ENCODE measurements at regions not wholly inside any gene's neighbourhood (a gene's known extent, or its start where the extent isn't known, plus 50 kb on each side); places are given as distances from the start of the nearest gene placed in this dataset.
"Not testable (repeated sequence)": the region's sequence is repeated elsewhere in the genome, so short reads cannot be mapped to it uniquely, and the experiment has no call there.

DNA sequence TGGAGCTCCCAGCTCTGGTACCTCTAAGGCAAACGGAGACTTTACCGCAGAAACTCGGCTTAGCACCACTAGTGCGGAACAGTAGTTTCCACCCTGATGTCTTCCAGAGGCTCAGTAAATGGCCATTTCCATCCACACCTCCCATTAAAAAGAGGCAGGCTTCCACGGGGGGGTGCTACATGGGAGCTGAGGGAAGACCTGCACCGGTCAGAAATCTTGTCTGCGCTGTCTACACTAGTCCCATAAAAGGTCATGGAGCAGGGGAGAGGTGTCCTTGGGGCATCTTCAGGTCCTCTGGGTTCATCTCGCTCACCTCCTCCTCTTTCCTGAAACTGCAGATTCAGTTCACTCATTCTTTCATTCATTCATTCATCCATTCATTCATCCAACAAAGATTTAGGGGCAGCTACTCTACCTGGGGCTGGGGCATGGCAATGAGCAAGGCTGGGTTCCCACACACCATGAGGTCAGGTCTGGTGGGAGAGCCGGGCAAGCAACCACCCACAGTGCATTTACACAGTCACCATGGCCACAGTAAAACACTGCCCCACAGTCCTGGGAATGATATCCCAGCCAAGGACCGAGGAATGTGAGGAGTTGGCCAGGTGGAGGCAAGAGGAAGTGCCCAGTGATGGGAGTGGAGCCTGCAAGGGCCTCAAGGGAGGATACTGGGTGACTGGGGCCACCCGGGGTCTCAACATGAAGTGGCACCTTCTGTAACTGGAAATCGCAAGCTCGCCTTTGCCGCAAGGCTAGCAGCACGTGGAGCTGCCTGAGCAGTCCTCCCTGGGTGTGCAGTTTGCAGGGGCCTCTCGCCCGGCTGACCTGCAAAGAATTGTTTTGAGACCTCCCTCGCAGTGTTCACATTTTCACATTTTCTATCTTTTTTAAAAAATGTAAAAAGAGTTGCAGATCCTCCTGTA is 180.2 kb upstream of the RAB6C start:
- DNase-seq, result no peak

DNA sequence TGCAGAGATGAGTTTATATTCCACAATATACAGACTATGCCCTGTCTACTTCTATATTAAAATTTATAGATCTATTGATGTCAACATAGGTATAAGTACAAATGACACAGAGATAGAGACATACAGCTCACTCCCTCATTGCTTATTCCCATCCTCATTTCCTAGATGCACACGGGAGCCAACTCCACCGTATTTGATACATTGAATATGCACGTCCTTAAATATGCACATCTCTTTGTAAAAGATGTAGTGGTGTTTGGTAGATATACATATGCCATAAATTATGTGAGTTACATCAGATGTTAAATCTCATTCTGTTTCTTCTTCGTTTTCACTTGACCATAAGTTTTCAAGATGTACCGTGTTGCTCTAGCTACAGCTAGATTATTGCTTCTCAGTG is 179.2 kb upstream of the RAB6C start:
- DNase-seq, result no peak

DNA sequence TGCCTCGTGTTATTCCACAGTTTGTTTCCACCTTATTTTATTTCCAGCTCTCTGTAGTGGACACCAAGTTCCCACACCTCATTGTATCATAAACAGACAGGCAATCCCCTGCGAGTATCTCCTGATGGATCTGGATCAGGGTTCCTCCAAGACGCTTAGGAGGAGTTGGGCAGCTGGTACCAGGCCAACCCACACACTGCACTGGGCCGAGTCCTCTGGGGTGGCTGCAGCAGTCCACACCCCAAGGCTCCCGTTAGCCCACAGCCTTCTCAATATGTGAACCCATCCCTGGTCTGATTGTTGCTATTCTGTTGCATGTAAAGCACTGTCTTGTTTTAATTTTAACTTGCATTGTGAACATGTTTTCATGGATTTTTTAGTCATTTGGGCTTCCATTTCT is 178.8 kb upstream of the RAB6C start:
- DNase-seq, result no peak

DNA sequence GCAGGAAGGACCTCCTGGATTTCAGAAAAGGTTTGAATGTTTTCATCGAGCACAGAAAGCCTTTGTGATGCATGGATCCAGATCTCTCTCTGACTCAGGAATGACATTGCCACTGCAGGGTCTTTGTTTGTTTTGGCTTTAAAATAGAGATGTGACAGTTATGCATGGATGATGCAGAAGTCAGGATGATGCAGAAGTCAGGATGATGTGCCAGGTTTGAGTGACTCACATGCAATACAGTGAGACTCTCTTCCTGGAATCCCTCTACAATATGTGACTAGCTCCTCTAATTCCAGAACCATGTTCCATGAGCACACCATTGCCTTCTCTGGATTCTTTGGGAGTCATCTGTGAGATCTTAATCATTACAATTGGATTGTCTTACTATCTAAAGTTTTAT is 177.9 kb upstream of the RAB6C start:
- no peak for DNase-seq

DNA sequence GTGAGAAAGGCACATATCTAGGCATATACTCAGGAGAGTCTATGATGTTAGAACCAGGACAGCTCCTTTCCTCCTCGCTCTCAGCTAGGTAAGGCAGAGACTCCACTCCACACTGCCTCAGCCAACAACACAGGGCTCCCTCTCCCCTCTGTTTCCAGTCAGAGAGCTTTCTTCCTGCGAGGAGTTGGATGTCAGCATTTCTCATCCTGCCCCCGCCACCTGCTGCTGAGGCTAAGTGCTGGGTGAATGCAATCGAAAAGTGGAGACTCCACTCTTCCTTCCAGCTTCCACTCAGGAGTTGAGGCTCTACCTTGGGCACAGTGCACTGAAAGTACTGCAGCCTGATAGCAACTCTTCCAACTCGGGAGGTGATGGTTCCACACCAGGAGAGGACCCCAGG is 177.2 kb upstream of the RAB6C start:
- DNase-seq, result no peak

DNA sequence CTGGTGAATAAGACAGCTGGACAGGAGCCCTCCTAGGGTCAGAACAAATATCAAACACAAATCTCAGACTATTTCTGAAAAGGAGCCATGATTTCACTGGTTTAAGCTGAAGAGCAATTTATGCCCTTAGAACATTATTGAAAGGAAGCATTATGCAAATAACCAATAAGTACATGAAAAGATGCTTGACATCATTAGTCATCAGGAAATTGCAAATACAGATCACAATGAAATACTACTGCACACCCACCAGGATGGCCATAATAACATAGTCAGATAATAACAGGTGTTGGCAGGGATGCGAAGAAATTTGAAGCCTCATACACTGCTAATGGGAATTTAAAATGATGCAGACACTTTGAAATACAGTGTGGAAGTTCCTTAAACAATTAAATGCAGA is 176.4 kb upstream of the RAB6C start:
- no peak for DNase-seq

DNA sequence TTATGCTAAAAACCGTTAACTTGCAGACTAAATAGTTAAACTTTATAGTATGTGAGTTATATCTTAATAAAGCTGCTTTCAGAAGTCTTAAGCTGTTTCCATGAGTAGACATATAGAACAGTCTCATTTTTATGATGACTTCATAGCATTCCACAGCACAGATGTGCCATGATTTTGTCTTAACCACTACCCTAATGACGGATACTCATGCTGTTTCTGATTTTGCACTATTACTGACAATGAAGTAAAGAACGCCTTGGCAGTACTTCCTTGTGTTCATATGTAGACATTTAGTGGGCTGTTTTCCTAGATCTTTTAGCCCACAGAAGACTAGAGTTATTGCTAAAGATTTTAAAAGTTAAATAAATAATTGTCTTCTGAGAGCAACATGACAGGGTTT is 175.6 kb upstream of the RAB6C start:
- no peak for DNase-seq

DNA sequence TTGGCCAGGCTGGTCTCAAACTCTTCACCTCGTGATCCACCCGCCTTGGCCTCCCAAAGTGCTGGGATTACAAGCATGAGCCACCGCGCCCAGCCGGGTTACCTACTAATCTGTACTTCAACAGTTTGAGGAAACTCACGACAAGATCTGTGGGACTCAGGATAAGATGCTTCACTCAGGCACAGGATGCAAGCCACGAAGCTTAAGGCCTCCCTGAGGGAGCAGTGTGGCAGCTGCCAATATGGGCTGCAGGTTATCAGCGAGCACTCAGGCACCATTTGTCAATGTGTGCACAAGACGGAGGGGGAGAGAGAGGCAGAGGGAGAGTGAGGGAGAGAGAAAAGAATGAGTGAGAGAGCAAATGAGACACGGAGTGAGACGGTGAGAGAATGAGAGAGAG is 173.6 kb upstream of the RAB6C start:
- no peak for DNase-seq

DNA sequence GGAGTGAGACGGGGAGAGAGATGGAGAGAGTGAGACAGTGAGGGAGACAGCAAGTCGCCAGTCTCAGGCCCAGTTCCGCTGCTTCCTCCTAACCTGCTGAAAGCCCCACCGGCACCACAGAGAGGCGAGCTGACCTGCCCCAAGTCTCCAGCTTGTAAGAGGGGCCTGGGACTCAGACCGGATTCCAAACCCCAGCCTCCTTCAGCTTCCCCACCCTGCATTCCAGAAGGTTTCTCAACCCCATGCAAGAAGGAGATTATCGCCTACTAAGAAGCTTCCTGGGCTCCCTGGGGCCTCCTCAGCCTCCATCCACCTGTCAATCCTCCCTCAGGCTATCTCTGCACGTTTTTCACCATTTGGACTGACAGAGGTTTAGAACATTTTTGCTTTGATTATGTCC is 173.1 kb upstream of the RAB6C start:
- no peak for DNase-seq

DNA sequence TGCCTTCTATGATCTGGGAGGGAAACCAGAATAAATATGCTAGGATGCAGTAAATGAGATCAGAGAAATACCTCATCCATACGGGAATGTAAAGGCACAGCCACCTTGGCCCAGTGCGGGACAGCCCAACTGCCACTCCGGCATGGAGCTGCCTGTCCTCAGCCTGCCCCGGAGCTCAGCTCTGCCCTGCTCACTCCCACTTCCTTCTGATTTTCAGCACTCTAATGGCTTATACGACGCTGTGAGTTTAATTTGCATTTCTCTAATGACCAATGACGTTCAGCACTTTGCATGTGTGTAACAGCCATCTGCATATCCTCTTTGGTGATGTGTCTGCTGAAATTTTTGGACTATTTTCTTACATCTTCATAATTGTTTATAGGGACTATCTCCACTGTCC is 172.5 kb upstream of the RAB6C start:
- no peak for DNase-seq

DNA sequence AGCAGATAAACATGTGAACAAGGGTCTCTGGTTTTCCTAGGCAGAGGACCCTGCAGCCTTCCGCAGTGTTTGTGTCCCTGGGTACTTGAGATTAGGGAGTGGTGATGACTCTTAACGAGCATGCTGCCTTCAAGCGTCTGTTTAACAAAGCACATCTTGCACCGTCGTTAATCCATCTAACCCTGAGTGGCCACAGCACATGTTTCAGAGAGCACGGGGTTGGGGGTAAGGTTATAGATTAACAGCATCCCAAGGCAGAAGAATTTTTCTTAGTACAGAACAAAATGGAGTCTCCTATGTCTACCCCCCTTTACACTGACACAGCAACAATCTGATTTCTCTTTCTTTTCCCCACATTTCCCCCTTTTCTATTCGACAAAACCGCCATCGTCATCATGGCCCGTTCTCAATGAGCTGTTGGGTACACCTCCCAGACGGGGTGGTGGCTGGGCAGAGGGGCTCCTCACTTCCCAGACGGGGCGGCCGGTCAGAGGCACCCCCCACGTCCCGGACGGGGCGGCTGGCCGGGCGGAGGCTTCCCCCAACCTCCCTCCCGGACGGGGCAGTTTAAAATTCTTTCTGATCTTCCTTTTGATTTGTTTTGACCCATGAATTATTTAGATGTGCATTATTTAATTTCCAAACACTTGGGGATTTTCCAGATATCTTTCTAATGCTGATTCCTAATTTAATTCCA is 171.7 kb upstream of the RAB6C start:
- DNase-seq, result not testable (repeated sequence)

DNA sequence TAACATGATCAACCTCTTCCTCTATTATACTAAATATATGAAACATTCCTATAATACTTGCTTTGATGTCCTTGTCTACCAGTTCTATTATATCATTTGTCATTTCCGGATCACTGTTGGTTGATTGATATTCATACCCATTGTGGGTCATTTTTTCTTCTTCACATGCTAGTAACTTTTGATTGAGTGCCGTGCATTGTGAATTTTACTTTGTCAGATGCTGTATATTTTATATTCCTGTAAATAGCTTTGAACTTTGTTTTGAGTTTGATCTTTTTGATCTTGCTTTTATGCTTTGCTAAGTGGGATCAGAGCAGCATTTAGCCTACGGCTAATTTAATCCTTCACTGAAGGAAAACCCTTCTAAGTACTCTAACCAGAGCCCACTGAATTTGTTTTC is 168.9 kb upstream of the RAB6C start:
- DNase-seq, result no peak

DNA sequence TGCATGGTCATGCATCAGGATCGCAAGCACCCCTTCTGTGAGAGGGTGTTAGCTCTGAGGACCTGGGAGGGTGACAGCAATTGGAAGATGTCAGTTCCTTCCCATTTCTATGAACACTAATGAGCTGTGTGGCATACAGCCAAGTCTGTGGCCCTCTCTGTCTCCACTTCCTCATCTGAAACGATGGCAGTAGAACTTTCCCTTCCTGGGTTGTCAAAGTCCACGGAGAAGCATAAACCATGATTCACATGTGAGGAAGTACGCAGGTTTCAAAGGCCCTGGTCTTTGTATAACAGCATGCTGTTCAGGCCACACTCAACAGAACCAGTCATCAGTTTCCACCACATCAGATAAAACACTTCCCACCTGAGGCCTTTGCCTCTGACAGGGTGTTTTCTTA is 167.4 kb upstream of the RAB6C start:
- DNase-seq, result no peak

DNA sequence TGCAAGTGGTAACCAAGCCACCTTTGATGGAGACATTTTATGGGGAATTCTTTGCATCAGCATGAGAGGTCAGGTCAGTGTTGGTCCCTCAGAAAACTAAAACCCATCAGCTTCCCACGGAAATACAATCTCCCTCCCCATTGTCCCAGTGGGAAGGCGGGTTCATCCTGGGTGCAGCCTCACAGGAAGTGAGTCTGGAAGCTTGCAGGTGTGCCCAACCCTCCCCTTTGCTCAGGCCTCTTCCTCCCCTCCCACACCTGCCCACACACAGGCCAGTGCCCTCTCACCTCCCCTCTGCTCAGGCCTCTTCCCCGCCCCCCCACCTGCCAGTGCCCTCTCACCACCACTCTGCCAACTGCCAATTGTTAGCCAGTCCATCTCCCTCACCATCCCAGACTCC is 166.8 kb upstream of the RAB6C start:
- DNase-seq, result no peak

DNA sequence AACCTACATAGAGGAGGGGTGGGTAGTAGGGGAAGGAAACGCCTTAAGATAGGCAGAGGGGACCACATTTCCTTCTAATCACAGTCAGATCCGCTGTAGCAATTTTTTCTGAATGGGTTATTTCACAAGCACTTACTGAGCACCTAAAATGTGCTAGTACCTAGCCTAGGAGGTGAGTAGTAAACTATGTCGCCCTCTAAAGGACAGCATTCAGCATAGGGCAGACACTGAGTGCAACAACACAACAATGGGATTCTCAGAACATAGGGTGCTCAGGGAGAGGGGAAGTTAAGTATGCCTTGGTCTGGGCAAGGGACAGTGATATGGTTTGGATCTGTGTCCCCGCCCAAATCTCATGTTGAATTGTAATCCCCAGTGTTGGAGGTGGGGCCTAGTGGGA is 166.1 kb upstream of the RAB6C start:
- no peak for DNase-seq

DNA sequence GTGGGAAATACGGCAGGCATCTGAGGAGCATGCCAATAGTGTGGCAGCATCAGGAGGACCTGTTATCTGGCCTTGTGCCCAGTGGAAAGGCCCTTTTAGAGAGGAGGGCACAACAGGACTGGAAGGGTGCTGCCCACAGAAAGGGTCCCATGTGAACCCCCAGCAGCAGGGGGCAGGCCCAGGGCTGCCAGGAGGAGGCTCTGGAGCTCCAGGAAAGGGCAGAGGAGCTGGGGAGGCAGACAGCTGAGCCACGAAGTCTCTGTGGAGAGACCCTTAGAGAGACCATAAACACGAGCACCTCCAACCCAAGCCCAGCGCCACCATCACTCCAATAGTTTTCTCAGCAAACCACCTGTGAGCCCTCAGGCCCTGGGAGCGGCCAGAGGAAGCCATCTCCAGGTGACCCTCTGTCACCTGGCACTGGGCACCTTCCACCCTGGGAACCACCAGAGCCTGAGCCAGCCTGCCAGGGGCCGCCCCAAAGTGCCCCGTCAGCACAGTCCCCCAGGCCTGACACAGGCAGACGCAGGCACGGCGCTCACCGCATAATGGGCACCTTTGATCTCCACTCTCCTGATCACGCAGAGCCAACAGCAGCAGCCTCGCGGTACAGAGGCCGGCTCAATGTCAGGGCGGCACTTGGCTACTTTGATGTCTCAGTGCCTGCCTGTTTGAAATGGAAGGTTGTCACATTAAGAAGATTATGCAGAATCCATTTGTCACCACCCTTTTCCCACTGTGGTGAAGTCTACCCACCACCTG is 162.5 kb upstream of the RAB6C start:
- DNase-seq, result no peak

DNA sequence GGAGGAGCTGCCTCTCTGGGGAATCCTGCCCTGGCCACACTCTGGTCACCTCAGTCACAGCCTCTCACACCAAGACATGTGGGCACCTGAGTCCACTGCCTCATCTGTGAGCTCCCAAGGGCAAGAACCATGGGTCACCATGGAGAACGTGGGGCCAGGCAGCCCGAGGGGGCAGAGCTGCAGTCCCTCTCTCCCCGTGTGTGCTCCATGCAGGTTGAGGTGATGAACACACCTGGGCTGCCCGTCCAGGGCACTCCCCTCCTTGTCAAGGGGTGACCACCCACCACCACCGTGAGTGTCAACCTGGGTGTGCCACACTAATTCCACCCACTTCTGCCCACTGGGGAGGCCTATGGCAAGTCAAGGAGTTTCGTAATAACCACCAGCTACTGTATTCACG is 159.6 kb upstream of the RAB6C start:
- DNase-seq, result no peak

DNA sequence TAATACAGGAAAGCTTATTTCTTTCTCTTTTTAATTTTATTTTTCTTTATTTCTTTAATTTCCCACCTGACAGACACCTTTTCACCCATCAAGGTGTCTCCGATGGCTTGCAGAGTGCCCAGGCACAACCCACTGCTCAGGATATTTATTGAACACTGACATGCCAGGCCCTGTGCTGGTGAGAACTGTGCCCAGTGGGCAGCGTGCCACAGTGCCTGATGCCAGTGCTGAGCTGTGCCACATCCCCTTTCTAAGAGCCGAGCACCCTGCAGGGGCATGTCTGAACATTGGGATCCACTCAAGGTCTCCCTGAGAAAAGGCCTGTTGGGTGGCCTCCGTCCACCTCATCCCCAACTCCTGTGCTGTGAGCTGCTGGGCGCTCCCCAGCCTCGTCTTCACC is 158.6 kb upstream of the RAB6C start:
- DNase-seq, result no peak

DNA sequence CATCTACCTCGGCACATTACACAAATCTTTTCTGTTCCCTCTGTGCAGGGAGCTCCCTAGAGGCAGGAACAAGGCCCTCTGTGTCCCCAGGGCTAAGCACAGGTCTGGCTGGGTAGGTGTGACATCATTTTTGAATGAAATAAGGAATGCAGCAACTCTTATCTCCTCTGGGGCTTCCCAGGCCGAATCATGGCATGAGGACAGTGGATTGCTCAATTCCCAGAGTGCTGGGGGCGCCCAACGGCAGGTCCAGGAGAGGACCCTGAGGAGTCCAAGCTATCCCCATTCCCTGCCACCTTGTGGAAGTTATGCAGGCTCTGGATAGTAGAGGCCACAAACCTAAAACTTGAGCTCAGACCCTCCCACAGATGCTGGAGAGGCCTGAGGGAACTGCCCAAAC is 158.0 kb upstream of the RAB6C start:
- DNase-seq, result no peak

DNA sequence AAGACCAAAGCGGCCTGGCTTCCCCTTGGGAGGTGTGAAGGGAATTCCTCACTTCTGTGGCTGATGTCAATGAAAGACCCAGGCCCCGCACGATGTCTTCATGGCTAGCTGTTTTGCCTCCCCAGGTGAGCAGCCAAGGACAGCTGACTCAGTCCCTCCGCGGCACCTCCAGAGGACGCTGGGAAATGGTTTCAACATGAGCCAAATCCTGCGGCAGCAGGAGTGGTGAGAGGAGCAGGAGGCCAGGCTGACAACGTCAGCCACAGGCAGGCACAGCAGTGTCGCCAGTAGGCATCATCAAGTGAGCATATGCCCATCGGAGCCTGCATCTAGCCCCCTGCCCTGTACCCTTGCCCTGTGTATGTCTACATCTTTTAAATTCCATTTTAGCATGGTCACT is 156.4 kb upstream of the RAB6C start:
- no peak for DNase-seq

DNA sequence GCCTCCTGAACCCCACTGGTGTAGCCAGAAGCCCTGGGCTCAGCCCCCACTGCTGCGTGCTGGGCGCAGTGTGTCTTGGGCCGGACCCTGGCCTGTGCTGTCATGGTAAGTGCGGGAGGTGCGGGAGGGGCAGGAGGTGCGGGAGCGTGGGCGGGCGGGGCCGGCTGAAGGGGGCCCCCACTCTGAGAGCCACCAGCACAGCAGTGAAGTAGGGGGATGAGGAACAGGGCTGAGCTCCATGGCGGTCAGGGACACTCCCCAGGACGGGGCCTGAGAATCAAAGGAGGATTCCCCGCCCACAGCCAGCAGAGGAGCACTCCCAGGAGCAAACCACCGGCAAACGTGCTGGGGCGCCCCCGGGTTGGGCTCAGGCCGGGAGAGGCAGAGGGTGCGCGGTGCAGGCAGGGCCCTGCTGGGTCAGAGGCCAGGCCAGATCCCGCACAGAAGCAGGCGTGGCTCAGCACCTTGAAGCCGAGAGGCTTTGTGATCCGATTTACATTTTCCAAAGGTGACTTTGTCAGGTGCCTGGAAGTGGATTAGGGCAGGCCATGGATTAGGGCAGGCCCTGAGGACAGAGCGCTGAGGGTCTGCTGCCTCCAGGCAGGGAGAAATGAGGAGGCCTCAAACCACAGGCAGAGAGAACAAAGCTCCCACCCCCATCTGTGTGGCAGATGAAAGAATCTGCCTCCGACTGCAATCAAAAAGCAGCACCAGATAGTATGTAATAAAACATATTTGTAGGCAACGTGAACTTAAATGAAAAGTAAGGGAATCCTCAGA is 152.0 kb upstream of the RAB6C start:
- DNase-seq, result no peak

DNA sequence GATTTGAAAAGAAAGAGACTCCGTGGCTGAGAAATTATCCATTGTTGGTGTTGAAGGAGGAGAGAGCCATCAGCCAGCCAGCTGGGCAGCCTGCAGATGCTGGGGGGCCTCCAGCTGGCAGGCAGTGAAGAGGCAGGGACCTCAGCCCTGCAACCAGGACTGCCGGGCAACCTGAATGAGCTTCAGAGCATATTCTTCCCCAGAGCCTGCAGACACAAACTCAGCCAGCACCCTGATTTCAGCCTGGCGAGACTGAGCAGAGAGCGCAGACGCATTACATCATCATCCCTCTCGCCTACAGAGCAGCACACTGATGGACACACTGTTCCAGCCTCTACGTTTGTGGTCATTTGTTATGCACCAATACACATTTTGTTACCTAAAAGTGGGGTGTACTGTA is 150.7 kb upstream of the RAB6C start:
- no peak for DNase-seq

DNA sequence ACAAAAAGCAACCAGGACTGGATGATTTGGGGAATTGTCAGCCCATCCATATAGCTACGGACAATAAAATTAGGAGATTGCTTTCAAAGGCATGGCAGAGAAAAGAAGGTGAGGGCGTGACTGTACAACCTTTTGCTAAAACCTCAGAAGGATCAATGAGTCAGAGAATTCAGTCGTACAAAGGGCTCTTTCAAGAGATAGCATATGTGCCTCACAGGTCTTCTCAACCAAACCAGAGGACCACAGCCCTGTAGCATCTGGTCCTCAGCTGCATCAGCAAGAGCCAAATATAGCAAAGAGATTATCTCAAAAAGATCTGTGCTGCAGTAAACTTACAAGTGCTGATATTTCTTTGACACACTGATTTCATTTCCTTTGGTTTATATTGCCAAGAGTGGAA is 149.9 kb upstream of the RAB6C start:
- no peak for DNase-seq

Measured in GOT3 (cell line).